ENCODE measurements at regions not wholly inside any gene's neighbourhood (a gene's known extent, or its start where the extent isn't known, plus 50 kb on each side); places are given as distances from the start of the nearest gene placed in this dataset.

DNA sequence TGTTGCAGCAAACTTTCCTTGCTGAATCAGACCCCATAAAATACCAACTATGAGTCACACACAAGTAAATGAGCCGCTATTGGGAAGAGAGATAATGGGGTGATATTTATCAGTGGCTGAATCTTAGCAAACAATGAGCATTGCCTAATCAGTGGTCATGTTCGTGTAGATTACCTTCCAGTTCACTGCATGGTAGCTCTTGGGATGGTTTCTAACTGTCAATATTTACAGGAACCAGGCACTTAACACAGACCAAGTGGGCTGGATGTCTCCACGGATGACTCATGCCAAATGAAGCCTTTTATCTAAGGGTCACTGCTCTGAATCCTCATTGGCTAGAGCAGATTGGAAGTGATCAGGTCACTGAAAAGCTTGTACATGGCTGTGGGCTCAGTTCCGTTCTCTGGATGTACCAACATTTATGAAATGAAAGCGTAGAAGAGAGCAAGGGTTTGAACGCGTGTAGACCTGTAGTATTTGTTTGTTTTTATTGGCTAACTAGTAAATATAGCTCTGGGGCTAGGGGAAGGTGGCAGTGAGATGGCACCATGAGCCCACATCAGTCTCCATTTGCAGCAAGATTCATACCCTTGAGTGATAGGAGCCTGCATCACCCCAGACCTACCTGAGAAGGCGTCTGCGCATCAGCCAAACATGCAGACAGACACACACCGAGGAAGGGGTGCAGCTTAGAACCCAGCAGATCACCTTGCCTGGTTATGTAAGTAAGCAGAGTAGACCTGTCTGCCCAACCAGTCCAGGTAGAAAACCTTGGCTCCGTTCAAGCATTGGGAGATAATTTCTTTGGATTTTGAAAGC is 153.3 kb downstream of the TOMM20 start (continued):
- TF ChIP-seq, protein P1, sequence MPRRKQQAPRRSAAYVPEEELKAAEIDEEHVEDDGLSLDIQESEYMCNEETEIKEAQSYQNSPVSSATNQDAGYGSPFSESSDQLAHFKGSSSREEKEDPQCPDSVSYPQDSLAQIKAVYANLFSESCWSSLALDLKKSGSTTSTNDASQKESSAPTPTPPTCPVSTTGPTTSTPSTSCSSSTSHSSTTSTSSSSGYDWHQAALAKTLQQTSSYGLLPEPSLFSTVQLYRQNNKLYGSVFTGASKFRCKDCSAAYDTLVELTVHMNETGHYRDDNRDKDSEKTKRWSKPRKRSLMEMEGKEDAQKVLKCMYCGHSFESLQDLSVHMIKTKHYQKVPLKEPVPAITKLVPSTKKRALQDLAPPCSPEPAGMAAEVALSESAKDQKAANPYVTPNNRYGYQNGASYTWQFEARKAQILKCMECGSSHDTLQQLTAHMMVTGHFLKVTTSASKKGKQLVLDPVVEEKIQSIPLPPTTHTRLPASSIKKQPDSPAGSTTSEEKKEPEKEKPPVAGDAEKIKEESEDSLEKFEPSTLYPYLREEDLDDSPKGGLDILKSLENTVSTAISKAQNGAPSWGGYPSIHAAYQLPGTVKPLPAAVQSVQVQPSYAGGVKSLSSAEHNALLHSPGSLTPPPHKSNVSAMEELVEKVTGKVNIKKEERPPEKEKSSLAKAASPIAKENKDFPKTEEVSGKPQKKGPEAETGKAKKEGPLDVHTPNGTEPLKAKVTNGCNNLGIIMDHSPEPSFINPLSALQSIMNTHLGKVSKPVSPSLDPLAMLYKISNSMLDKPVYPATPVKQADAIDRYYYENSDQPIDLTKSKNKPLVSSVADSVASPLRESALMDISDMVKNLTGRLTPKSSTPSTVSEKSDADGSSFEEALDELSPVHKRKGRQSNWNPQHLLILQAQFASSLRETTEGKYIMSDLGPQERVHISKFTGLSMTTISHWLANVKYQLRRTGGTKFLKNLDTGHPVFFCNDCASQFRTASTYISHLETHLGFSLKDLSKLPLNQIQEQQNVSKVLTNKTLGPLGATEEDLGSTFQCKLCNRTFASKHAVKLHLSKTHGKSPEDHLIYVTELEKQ (tag by site-specific recombination; IDR thresholded peaks at IDR 0.05; ENCODE audit: borderline replicate concordance): peak; percentile 85
- no peak for TF ChIP-seq ZNF561 (tag by site-specific recombination; IDR thresholded peaks at IDR 0.05; ENCODE audit: borderline replicate concordance)
- TF ChIP-seq, protein P2, sequence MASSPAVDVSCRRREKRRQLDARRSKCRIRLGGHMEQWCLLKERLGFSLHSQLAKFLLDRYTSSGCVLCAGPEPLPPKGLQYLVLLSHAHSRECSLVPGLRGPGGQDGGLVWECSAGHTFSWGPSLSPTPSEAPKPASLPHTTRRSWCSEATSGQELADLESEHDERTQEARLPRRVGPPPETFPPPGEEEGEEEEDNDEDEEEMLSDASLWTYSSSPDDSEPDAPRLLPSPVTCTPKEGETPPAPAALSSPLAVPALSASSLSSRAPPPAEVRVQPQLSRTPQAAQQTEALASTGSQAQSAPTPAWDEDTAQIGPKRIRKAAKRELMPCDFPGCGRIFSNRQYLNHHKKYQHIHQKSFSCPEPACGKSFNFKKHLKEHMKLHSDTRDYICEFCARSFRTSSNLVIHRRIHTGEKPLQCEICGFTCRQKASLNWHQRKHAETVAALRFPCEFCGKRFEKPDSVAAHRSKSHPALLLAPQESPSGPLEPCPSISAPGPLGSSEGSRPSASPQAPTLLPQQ (tag by site-specific recombination; IDR thresholded peaks at IDR 0.05): peak; percentile 95
- TF ChIP-seq BCL11B (tag by site-specific recombination; IDR thresholded peaks at IDR 0.05; ENCODE audit: low read depth): no peak
- TF ChIP-seq ZBTB48 (tag by site-specific recombination; IDR thresholded peaks at IDR 0.05): no peak
- peak; percentile 93 for TF ChIP-seq TCF7L2 (IDR thresholded peaks at IDR 0.05; ENCODE audit: borderline replicate concordance, low read depth, low read length)
- peak; percentile 92 for TF ChIP-seq ZXDB (tag by site-specific recombination; IDR thresholded peaks at IDR 0.05)
- TF ChIP-seq ZNF792 (tag by site-specific recombination; IDR thresholded peaks at IDR 0.05): no peak
- TF ChIP-seq, protein P3, sequence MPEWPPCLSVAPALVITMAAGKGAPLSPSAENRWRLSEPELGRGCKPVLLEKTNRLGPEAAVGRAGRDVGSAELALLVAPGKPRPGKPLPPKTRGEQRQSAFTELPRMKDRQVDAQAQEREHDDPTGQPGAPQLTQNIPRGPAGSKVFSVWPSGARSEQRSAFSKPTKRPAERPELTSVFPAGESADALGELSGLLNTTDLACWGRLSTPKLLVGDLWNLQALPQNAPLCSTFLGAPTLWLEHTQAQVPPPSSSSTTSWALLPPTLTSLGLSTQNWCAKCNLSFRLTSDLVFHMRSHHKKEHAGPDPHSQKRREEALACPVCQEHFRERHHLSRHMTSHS (tag by site-specific recombination; IDR thresholded peaks at IDR 0.05): peak; percentile 81; the same call in 1 of the 2 replicates
- peak; percentile 86 for TF ChIP-seq ZNF558 (tag by site-specific recombination; IDR thresholded peaks at IDR 0.05)
- 0 out of 2 replicates have a peak, but pooled peaks have one; percentile 57 for TF ChIP-seq KLF8 (tag by site-specific recombination; IDR thresholded peaks at IDR 0.05)
- TF ChIP-seq, protein P4, sequence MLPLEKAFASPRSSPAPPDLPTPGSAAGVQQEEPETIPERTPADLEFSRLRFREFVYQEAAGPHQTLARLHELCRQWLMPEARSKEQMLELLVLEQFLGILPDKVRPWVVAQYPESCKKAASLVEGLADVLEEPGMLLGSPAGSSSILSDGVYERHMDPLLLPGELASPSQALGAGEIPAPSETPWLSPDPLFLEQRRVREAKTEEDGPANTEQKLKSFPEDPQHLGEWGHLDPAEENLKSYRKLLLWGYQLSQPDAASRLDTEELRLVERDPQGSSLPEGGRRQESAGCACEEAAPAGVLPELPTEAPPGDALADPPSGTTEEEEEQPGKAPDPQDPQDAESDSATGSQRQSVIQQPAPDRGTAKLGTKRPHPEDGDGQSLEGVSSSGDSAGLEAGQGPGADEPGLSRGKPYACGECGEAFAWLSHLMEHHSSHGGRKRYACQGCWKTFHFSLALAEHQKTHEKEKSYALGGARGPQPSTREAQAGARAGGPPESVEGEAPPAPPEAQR (tag by site-specific recombination; IDR thresholded peaks at IDR 0.05): no peak
- no peak for TF ChIP-seq ZBTB8A (tag by site-specific recombination; IDR thresholded peaks at IDR 0.05)
- TF ChIP-seq, protein P5, sequence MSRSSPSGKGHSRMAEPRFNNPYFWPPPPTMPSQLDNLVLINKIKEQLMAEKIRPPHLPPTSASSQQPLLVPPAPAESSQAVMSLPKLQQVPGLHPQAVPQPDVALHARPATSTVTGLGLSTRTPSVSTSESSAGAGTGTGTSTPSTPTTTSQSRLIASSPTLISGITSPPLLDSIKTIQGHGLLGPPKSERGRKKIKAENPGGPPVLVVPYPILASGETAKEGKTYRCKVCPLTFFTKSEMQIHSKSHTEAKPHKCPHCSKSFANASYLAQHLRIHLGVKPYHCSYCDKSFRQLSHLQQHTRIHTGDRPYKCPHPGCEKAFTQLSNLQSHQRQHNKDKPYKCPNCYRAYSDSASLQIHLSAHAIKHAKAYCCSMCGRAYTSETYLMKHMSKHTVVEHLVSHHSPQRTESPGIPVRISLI (tag by site-specific recombination; IDR thresholded peaks at IDR 0.05): no peak
- TF ChIP-seq, protein P6, sequence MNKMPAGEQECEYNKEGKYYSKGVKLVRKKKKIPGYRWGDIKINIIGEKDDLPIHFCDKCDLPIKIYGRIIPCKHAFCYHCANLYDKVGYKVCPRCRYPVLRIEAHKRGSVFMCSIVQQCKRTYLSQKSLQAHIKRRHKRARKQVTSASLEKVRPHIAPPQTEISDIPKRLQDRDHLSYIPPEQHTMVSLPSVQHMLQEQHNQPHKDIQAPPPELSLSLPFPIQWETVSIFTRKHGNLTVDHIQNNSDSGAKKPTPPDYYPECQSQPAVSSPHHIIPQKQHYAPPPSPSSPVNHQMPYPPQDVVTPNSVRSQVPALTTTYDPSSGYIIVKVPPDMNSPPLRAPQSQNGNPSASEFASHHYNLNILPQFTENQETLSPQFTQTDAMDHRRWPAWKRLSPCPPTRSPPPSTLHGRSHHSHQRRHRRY (tag by site-specific recombination; IDR thresholded peaks at IDR 0.05): peak; percentile 80; the same call in 1 of the 2 replicates
- no peak for TF ChIP-seq ZNF654 (tag by site-specific recombination; IDR thresholded peaks at IDR 0.05; ENCODE audit: low read depth)
- TF ChIP-seq ZNF707 (tag by site-specific recombination; IDR thresholded peaks at IDR 0.05): no peak
- TF ChIP-seq ZNF610 (tag by site-specific recombination; IDR thresholded peaks at IDR 0.05; ENCODE audit: borderline replicate concordance): no peak
- TF ChIP-seq ZNF776 (tag by site-specific recombination; IDR thresholded peaks at IDR 0.05; ENCODE audit: borderline replicate concordance): no peak
- TF ChIP-seq ZNF529 (tag by site-specific recombination; IDR thresholded peaks at IDR 0.05; ENCODE audit: insufficient replicate concordance): no peak
- TF ChIP-seq, protein P7, sequence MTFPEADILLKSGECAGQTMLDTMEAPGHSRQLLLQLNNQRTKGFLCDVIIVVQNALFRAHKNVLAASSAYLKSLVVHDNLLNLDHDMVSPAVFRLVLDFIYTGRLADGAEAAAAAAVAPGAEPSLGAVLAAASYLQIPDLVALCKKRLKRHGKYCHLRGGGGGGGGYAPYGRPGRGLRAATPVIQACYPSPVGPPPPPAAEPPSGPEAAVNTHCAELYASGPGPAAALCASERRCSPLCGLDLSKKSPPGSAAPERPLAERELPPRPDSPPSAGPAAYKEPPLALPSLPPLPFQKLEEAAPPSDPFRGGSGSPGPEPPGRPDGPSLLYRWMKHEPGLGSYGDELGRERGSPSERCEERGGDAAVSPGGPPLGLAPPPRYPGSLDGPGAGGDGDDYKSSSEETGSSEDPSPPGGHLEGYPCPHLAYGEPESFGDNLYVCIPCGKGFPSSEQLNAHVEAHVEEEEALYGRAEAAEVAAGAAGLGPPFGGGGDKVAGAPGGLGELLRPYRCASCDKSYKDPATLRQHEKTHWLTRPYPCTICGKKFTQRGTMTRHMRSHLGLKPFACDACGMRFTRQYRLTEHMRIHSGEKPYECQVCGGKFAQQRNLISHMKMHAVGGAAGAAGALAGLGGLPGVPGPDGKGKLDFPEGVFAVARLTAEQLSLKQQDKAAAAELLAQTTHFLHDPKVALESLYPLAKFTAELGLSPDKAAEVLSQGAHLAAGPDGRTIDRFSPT (tag by site-specific recombination; IDR thresholded peaks at IDR 0.05): peak; percentile 86
- no peak for TF ChIP-seq SCRT2 (tag by site-specific recombination; IDR thresholded peaks at IDR 0.05)
- TF ChIP-seq, protein P8, sequence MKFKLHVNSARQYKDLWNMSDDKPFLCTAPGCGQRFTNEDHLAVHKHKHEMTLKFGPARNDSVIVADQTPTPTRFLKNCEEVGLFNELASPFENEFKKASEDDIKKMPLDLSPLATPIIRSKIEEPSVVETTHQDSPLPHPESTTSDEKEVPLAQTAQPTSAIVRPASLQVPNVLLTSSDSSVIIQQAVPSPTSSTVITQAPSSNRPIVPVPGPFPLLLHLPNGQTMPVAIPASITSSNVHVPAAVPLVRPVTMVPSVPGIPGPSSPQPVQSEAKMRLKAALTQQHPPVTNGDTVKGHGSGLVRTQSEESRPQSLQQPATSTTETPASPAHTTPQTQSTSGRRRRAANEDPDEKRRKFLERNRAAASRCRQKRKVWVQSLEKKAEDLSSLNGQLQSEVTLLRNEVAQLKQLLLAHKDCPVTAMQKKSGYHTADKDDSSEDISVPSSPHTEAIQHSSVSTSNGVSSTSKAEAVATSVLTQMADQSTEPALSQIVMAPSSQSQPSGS (tag by site-specific recombination; IDR thresholded peaks at IDR 0.05; ENCODE audit: low read depth): peak; percentile 30; the same call in 1 of the 2 replicates
- TF ChIP-seq ZBTB1 (tag by site-specific recombination; IDR thresholded peaks at IDR 0.05): no peak; the same call in 1 of the 2 replicates

All from HEK293 (cell line).